OCI-LY1 (cell line): ENCODE measurements at regions not wholly inside any gene's neighbourhood (a gene's known extent, or its start where the extent isn't known, plus 50 kb on each side); places are given as distances from the start of the nearest gene placed in this dataset.

Source experiments
- H2AFZ ChIP-seq: fragments of 200-600 bp; sonication (generic), shearing (Covaris generic); 2 replicates; pipeline ENCODE4 v1.6.0; 2014; ENCODE audit warnings: antibody characterized with exemption, mild to moderate bottlenecking, low read length
- H3F3A ChIP-seq: fragments of 200-600 bp; sonication (generic), shearing (Covaris generic); 2 replicates; pipeline ENCODE4 v1.6.0; 2014; ENCODE audit warnings: mild to moderate bottlenecking, antibody characterized with exemption, low read length, moderate library complexity; ENCODE audit not compliant: insufficient read depth
- H3K27ac ChIP-seq: fragments of 200-600 bp; sonication (generic); 2 replicates; pipeline ENCODE4 v1.5.1; 2014; ENCODE audit warnings: low read length, mixed run types, mild to moderate bottlenecking, low read depth; ENCODE audit not compliant: poor library complexity, severe bottlenecking
- H3K27me3 ChIP-seq: fragments of 200-600 bp; sonication (generic); 2 replicates; pipeline ENCODE4 v1.6.0; 2014; ENCODE audit warnings: antibody characterized with exemption, mild to moderate bottlenecking, low read length, moderate library complexity; ENCODE audit not compliant: insufficient read depth
- H3K36me3 ChIP-seq: fragments of 200-600 bp; sonication (generic); 2 replicates; pipeline ENCODE4 v1.6.1; 2014; ENCODE audit warnings: mild to moderate bottlenecking, antibody characterized with exemption, low read length, moderate library complexity, mixed read lengths; ENCODE audit not compliant: insufficient read depth
- H3K4me1 ChIP-seq: fragments of 200-600 bp; sonication (generic); 2 replicates; pipeline ENCODE4 v1.5.1; 2014; ENCODE audit warnings: mild to moderate bottlenecking, low read length, moderate library complexity; ENCODE audit not compliant: insufficient read depth, severe bottlenecking
- H3K4me2 ChIP-seq: fragments of 200-600 bp; sonication (generic), shearing (Covaris generic); 2 replicates; pipeline ENCODE4 v1.6.1; 2014; ENCODE audit warnings: low read length
- H3K4me3 ChIP-seq: fragments of 200-600 bp; sonication (generic); 2 replicates; pipeline ENCODE4 v1.5.1; 2014; ENCODE audit warnings: low read length, low read depth, mild to moderate bottlenecking, mixed read lengths; ENCODE audit not compliant: poor library complexity, severe bottlenecking
- H3K79me2 ChIP-seq: fragments of 200-600 bp; shearing (Covaris generic); 2 replicates; pipeline ENCODE4 v1.6.1; 2016; ENCODE audit warnings: mixed run types, low read length, mixed read lengths; ENCODE audit not compliant: insufficient read depth
- H3K9ac ChIP-seq: fragments of 200-600 bp; sonication (generic), shearing (Covaris generic); 2 replicates; pipeline ENCODE4 v1.6.1; 2014; ENCODE audit warnings: mild to moderate bottlenecking, low read length, mixed read lengths
- H3K9me2 ChIP-seq: fragments of 200-600 bp; sonication (generic), shearing (Covaris generic); 2 replicates; pipeline ENCODE4 v1.6.1; 2014; ENCODE audit warnings: low read depth, mild to moderate bottlenecking, low read length, mixed read lengths
- H3K9me3 ChIP-seq: fragments of 200-600 bp; shearing (Covaris generic); 2 replicates; pipeline ENCODE4 v1.6.1; 2014; ENCODE audit warnings: low read length, mixed read lengths
- H4K20me1 ChIP-seq: fragments of 200-600 bp; sonication (generic), shearing (Covaris generic); 2 replicates; pipeline ENCODE4 v1.6.0; 2016; ENCODE audit warnings: mild to moderate bottlenecking, low read length; ENCODE audit not compliant: insufficient read depth
- EZH2 ChIP-seq: fragments of 200-600 bp; sonication (generic), shearing (Covaris generic); IDR thresholded peaks from 2 replicates; pipeline ENCODE4 v1.8.0; 2017; ENCODE audit warnings: borderline replicate concordance, mixed run types, mild to moderate bottlenecking, antibody characterized with exemption, low read length, moderate library complexity, mixed read lengths
- TF ChIP-seq, protein P1 (sequence below): fragments of 200-600 bp; sonication (generic), shearing (Covaris generic); IDR thresholded peaks from 2 replicates; pipeline ENCODE4 v1.5.1; 2017; ENCODE audit warnings: mild to moderate bottlenecking, antibody characterized with exemption, low read length, moderate library complexity, mixed read lengths

GRCh38 chr7:80018941-80019808 lies 115.5 kb upstream of the GNAI1 start:
- Histone ChIP-seq H3F3A (no peaks in the 10 kb centered on the region), H4K20me1 (no peaks in the 10 kb centered on the region), H3K4me1 (no peaks in the 10 kb centered on the region), H3K4me3 (no peak overlapping the region), H3K9me3 (no peaks in the 10 kb centered on the region), H2AFZ (no peak overlapping the region), H3K27ac (no peak overlapping the region), H3K79me2 (no peaks in the 10 kb centered on the region), H3K9ac (no peak overlapping the region), H3K36me3 (no peaks in the 10 kb centered on the region), H3K9me2 (no peaks in the 10 kb centered on the region), H3K27me3 (no peaks in the 10 kb centered on the region), H3K4me2 (no peak overlapping the region)
- TF ChIP-seq, protein P1, sequence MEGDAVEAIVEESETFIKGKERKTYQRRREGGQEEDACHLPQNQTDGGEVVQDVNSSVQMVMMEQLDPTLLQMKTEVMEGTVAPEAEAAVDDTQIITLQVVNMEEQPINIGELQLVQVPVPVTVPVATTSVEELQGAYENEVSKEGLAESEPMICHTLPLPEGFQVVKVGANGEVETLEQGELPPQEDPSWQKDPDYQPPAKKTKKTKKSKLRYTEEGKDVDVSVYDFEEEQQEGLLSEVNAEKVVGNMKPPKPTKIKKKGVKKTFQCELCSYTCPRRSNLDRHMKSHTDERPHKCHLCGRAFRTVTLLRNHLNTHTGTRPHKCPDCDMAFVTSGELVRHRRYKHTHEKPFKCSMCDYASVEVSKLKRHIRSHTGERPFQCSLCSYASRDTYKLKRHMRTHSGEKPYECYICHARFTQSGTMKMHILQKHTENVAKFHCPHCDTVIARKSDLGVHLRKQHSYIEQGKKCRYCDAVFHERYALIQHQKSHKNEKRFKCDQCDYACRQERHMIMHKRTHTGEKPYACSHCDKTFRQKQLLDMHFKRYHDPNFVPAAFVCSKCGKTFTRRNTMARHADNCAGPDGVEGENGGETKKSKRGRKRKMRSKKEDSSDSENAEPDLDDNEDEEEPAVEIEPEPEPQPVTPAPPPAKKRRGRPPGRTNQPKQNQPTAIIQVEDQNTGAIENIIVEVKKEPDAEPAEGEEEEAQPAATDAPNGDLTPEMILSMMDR, result peak; percentile 98
- no peak for TF ChIP-seq EZH2

- Histone ChIP-seq H2AFZ (no peak overlapping the region), H3K4me2 (no peak overlapping the region), H4K20me1 (no peaks in the 10 kb centered on the region), H3F3A (no peaks in the 10 kb centered on the region), H3K4me3 (no peak overlapping the region), H3K36me3 (no peaks in the 10 kb centered on the region), H3K9me3 (no peaks in the 10 kb centered on the region), H3K9ac (no peak overlapping the region), H3K4me1 (no peaks in the 10 kb centered on the region), H3K27ac (no peak overlapping the region), H3K27me3 (no peaks in the 10 kb centered on the region), H3K79me2 (no peaks in the 10 kb centered on the region), H3K9me2 (no peaks in the 10 kb centered on the region)
- TF ChIP-seq, protein P1, result no peak
- no peak for TF ChIP-seq EZH2
Measured at GRCh38 chr7:80017101-80017698, 117.4 kb upstream of the GNAI1 start.

GRCh38 chr7:80014511-80014910 lies 120.1 kb upstream of the GNAI1 start:
- H3F3A ChIP-seq, result no peaks in the 10 kb centered on the region
- no peaks in the 10 kb centered on the region for H3K36me3 ChIP-seq
- H3K4me2 ChIP-seq, result no peak overlapping the region
- H3K79me2 ChIP-seq, result no peaks in the 10 kb centered on the region
- no peak overlapping the region for H3K9ac ChIP-seq
- no peaks in the 10 kb centered on the region for H4K20me1 ChIP-seq
- no peak overlapping the region for H3K27ac ChIP-seq
- no peaks in the 10 kb centered on the region for H3K4me1 ChIP-seq
- TF ChIP-seq, protein P1, result no peak
- TF ChIP-seq EZH2, result no peak
- H3K4me3 ChIP-seq, result no peak overlapping the region
- no peak overlapping the region for H2AFZ ChIP-seq
- H3K9me2 ChIP-seq, result no peaks in the 10 kb centered on the region
- no peaks in the 10 kb centered on the region for H3K9me3 ChIP-seq
- no peaks in the 10 kb centered on the region for H3K27me3 ChIP-seq
